Stimulated activated CD4-positive, alpha-beta T cell treated with anti-CD3 and anti-CD28 coated beads, Interleukin-12 subunit alpha, Interleukin-12 subunit beta, amount 100 ng/mL, for 24 hours (primary cell): ENCODE measurements at regions not wholly inside any gene's neighbourhood (a gene's known extent, or its start where the extent isn't known, plus 50 kb on each side); places are given as distances from the start of the nearest gene placed in this dataset.
"Not testable (repeated sequence)": the region's sequence is repeated elsewhere in the genome, so short reads cannot be mapped to it uniquely, and the experiment has no call there.

Source experiments
- DNase-seq, 2 experiments: peaks; one replicate each; pipeline ENCODE4 v3.0.0-alpha.2; 2020; ENCODE audit warnings: low read depth in 2 of 2

GRCh38 chrX:3938587-3938986 lies 225.1 kb upstream of the PRKX start:
- DNase-seq: no peak

GRCh38 chrX:3935196-3935595 lies 221.7 kb upstream of the PRKX start:
- DNase-seq: not testable (repeated sequence)

GRCh38 chrX:3920424-3921017 lies 207.1 kb upstream of the PRKX start:
- DNase-seq: not testable (repeated sequence)

GRCh38 chrX:3919668-3920423 lies 206.4 kb upstream of the PRKX start:
- not testable (repeated sequence) for DNase-seq

GRCh38 chrX:3914813-3915212 lies 201.4 kb upstream of the PRKX start:
- not testable (repeated sequence) for DNase-seq

GRCh38 chrX:3914059-3914458 lies 200.6 kb upstream of the PRKX start:
- not testable (repeated sequence) for DNase-seq

- DNase-seq: not testable (repeated sequence)
Observed at GRCh38 chrX:3911012-3911411, 197.6 kb upstream of the PRKX start.

- DNase-seq: not testable (repeated sequence)
Observed at GRCh38 chrX:3910611-3911010, 197.2 kb upstream of the PRKX start.

- not testable (repeated sequence) for DNase-seq
Observed at GRCh38 chrX:3905522-3906258, 192.2 kb upstream of the PRKX start.

- not testable (repeated sequence) for DNase-seq
Observed at GRCh38 chrX:3902222-3902621, 188.8 kb upstream of the PRKX start.

GRCh38 chrX:3896755-3897154 lies 183.3 kb upstream of the PRKX start:
- not testable (repeated sequence) for DNase-seq

- DNase-seq: not testable (repeated sequence)
Observed at GRCh38 chrX:3882553-3882920, 169.1 kb upstream of the PRKX start.

- not testable (repeated sequence) for DNase-seq
Observed at GRCh38 chrX:3881898-3882552, 168.6 kb upstream of the PRKX start.

- DNase-seq: not testable (repeated sequence)
Observed at GRCh38 chrX:3881255-3881895, 167.9 kb upstream of the PRKX start.

GRCh38 chrX:3876393-3876792 lies 162.9 kb upstream of the PRKX start:
- DNase-seq: not testable (repeated sequence)

- DNase-seq: not testable (repeated sequence)
Observed at GRCh38 chrX:3875638-3876037, 162.2 kb upstream of the PRKX start.

- not testable (repeated sequence) for DNase-seq
Observed at GRCh38 chrX:3872226-3872879, 158.9 kb upstream of the PRKX start.

- not testable (repeated sequence) for DNase-seq
Observed at GRCh38 chrX:3867067-3867831, 153.8 kb upstream of the PRKX start.

GRCh38 chrX:3858332-3858731 lies 144.9 kb upstream of the PRKX start:
- DNase-seq: not testable (repeated sequence)

GRCh38 chrX:3843522-3844145 lies 130.2 kb upstream of the PRKX start:
- DNase-seq: not testable (repeated sequence)
